ENCODE measurements at regions not wholly inside any gene's neighbourhood (a gene's known extent, or its start where the extent isn't known, plus 50 kb on each side); places are given as distances from the start of the nearest gene placed in this dataset.

DNA sequence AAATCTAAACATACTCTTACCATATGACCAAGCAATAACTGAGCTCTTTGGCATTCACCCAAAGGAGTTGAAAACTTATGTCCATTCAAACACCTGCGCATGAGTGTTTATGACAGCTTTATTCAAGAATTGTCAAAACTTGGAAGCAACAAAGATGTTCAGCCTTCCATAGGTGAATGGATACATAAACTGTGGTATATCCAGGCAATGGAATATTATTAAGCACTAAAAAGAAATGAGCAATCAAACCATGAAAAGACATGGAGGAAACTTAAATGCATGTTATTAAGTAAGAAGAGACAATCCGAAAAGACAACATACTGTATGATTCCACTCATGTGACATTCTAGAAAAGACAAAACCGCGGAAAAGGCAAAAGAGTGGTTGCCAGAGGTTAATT lies 312.0 kb upstream of the TMC3 start:
- intact Hi-C loops (cut with DNase I; ENCODE audit: low total_unique reads) = no loop called here
- no peak for DNase-seq
- Histone ChIP-seq H3K27me3 (no peaks in the 10 kb centered on the region), H3K36me3 (no peaks in the 10 kb centered on the region), H3K4me3 (no peak overlapping the region), H3K27ac (no peak overlapping the region), H3K4me1 (no peaks in the 10 kb centered on the region), H3K9me3 (no peaks in the 10 kb centered on the region)
- TF ChIP-seq POLR2A (IDR thresholded peaks at IDR 0.05) (no peak), CTCF (IDR thresholded peaks at IDR 0.05) (no peak)

GRCh38 chr15:81685237-81685636 lies 311.2 kb upstream of the TMC3 start:
- no peak overlapping the region for H3K27ac ChIP-seq
- H3K4me1 ChIP-seq = no peaks in the 10 kb centered on the region
- no peak overlapping the region for H3K4me3 ChIP-seq
- no peaks in the 10 kb centered on the region for H3K27me3 ChIP-seq
- no peak for DNase-seq
- H3K9me3 ChIP-seq = no peaks in the 10 kb centered on the region
- intact Hi-C loops (cut with DNase I; ENCODE audit: low total_unique reads) = no loop called here
- no peak for TF ChIP-seq POLR2A (IDR thresholded peaks at IDR 0.05)
- no peaks in the 10 kb centered on the region for H3K36me3 ChIP-seq

- H3K9me3 ChIP-seq = no peaks in the 10 kb centered on the region
- no peaks in the 10 kb centered on the region for H3K27me3 ChIP-seq
- H3K4me3 ChIP-seq = no peak overlapping the region
- H3K4me1 ChIP-seq = no peaks in the 10 kb centered on the region
- TF ChIP-seq CTCF (IDR thresholded peaks at IDR 0.05) (no peak), POLR2A (IDR thresholded peaks at IDR 0.05) (no peak)
- H3K36me3 ChIP-seq = no peaks in the 10 kb centered on the region
- intact Hi-C loops (cut with DNase I; ENCODE audit: low total_unique reads) = no loop called here
- H3K27ac ChIP-seq = no peak overlapping the region
- DNase-seq = no peak
Observed at GRCh38 chr15:81680829-81681228, 306.8 kb upstream of the TMC3 start.

GRCh38 chr15:81666839-81667238 lies 292.8 kb upstream of the TMC3 start:
- H3K9me3 ChIP-seq = no peaks in the 10 kb centered on the region
- no peaks in the 10 kb centered on the region for H3K27me3 ChIP-seq
- no peaks in the 10 kb centered on the region for H3K4me1 ChIP-seq
- intact Hi-C loops (cut with DNase I; ENCODE audit: low total_unique reads) = no loop called here
- H3K4me3 ChIP-seq = no peak overlapping the region
- H3K27ac ChIP-seq = no peak overlapping the region
- no peaks in the 10 kb centered on the region for H3K36me3 ChIP-seq
- TF ChIP-seq POLR2A (IDR thresholded peaks at IDR 0.05) (no peak), CTCF (IDR thresholded peaks at IDR 0.05) (no peak)
- DNase-seq = no peak

DNA sequence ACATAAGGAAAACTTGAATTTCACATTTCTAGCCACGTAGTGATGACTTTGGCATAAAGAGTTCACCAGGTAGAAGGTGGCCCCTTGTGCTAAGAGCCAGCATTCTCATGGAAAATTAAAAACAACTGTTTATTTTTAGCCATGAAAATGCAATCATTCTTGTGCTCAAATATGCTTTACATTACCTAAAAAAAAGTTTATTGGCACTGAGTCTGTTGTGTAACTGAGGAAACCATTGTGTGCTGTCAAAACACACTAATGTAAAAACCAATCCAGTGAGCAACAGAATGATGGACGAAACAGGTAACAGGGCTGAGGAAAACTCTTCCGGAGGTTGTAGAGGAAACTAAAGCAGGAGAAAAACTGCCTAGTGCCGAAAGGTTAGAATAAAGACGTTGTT lies 287.0 kb upstream of the TMC3 start:
- Histone ChIP-seq H3K4me3 (no peak overlapping the region), H3K36me3 (no peaks in the 10 kb centered on the region), H3K27ac (no peak overlapping the region), H3K4me1 (no peaks in the 10 kb centered on the region), H3K9me3 (no peaks in the 10 kb centered on the region), H3K27me3 (peaks cover 0 to 6% of the 10 kb centered on the region in 2 donors)
- TF ChIP-seq POLR2A (IDR thresholded peaks at IDR 0.05) = no peak
- TF ChIP-seq CTCF (IDR thresholded peaks at IDR 0.05) = no peak
- no peak for DNase-seq
- intact Hi-C loops (cut with DNase I; ENCODE audit: low total_unique reads) = no loop called here

DNA sequence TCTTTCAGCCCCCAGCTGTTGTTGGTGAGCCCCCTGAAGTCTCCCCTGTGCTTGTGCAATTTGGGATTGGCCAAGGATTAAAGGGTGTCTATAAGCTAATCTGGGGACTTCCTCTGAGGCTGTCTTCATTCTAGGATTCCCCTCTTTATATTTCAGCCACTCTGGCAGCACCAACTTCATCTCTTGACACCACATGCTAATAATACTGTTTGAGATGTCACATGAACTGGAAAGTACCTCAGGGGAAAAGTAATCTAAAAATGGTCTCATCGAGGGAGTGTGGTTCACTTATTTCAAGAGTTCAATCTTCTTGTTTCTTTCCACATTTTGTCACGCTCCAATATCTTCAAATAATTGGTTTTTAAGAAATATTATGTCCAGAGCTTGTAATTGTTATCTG lies 279.2 kb upstream of the TMC3 start:
- Histone ChIP-seq H3K27me3 (peaks cover 0 to 6% of the 10 kb centered on the region in 2 donors), H3K4me3 (no peak overlapping the region), H3K4me1 (no peaks in the 10 kb centered on the region), H3K27ac (no peak overlapping the region), H3K36me3 (no peaks in the 10 kb centered on the region), H3K9me3 (no peaks in the 10 kb centered on the region)
- intact Hi-C loops (cut with DNase I; ENCODE audit: low total_unique reads) = no loop called here
- TF ChIP-seq POLR2A (IDR thresholded peaks at IDR 0.05) = no peak
- TF ChIP-seq CTCF (IDR thresholded peaks at IDR 0.05) = no peak
- no peak for DNase-seq
